ENCODE measurements at regions not wholly inside any gene's neighbourhood (a gene's known extent, or its start where the extent isn't known, plus 50 kb on each side); places are given as distances from the start of the nearest gene placed in this dataset.

GRCh38 chr3:40628984-40629383 is 104.2 kb downstream of the ZNF621 start:
- in situ Hi-C loops (cut with HindIII; ENCODE audit: low pct_unique_long_range_greater_than_20kb, low sequenced_read_pairs): no loop called here
- DNase-seq (ENCODE audit: low read depth, low spot score): no peak

GRCh38 chr3:40631341-40631995 is 106.7 kb downstream of the ZNF621 start:
- no peak for DNase-seq (ENCODE audit: low read depth, low spot score)
- in situ Hi-C loops (cut with HindIII; ENCODE audit: low pct_unique_long_range_greater_than_20kb, low sequenced_read_pairs): no loop called here

DNA sequence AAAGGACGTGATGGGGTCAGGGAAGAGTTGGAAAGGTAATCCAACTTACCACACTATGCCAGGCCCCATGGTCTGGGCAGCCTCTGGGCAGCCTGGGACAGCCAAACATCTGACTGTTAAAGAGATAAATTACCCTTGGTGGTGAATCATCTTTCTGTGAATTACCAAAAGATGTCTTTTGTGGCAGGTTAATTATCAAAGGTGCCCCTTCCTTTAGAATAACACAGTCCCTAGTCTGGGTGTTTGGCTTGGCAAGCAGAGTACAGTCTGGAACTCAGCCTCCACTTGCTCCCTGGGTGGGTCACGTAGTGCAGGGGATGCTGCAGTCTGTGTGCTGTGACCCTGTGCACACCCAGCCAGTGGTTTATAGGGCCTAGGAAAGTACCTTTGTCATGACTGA is 113.1 kb downstream of the ZNF621 start:
- in situ Hi-C loops (cut with HindIII; ENCODE audit: low pct_unique_long_range_greater_than_20kb, low sequenced_read_pairs): no loop called here

DNA sequence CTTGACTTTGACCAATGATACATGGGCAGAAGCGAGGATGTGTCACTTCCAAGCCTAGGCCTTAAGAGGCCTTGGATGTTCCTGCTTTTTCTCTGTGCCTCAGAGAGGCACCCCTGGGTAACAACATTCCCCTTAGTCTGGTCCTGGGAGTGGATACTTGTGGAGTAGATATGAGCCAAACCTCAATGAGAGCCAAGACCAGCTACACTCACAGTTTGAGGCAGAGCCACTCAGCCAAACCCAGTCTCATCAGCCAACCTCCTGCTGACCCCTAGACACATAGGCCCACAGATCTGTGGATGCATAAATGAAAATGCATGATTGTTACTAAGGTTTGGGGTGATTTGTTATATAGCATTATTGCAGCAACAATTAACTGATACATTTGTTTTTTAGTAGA is 114.2 kb downstream of the ZNF621 start:
- DNase-seq (ENCODE audit: low read depth, low spot score): no peak
- in situ Hi-C loops (cut with HindIII; ENCODE audit: low pct_unique_long_range_greater_than_20kb, low sequenced_read_pairs): no loop called here

More for the DNA sequence above, 113.1 kb downstream of the ZNF621 start:
- DNase-seq (ENCODE audit: low read depth, low spot score): no peak

GRCh38 chr3:40642812-40643211 is 118.1 kb downstream of the ZNF621 start:
- no peak for DNase-seq (ENCODE audit: low read depth, low spot score)
- in situ Hi-C loops (cut with HindIII; ENCODE audit: low pct_unique_long_range_greater_than_20kb, low sequenced_read_pairs): no loop called here

DNA sequence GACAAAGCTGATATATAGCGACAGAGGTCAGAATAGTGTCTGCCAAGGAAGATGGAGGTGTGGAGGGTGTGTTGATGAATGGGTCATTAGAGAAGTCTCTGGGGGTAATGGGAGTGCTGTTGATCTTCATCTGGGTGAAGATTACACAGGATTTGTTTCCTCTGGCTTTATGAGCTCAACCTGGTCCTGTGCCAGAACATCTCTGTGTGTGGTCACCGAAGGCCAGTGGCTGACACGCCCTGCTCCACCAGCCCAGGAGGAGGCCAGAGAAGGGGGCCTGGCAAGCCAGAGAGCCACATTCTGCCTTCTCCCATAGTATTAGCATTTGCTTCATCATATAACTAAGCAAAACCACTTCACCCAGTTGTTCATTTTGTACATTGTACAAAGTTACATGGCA is 121.1 kb downstream of the ZNF621 start:
- in situ Hi-C loops (cut with HindIII; ENCODE audit: low pct_unique_long_range_greater_than_20kb, low sequenced_read_pairs): no loop called here
- no peak for DNase-seq (ENCODE audit: low read depth, low spot score)

DNA sequence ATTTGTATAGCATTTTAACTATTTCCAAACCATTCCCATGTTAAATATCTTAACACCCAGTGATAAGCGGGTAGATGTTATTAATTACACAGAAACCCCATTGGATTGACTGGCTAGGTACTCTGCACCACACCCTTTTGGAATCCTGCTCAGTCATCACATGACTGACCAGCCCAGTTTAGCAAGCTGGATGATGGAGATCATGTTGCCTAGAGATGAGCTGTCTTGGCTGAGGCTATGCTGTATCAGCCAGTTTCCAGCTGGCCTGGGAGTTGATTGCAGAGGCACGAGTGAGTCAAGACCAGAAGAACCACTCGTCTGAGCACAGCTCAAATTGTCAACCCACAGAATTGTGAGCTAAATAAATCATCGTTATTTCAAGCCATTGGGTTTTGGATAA is 124.6 kb downstream of the ZNF621 start:
- no peak for DNase-seq (ENCODE audit: low read depth, low spot score)
- in situ Hi-C loops (cut with HindIII; ENCODE audit: low pct_unique_long_range_greater_than_20kb, low sequenced_read_pairs): no loop called here

DNA sequence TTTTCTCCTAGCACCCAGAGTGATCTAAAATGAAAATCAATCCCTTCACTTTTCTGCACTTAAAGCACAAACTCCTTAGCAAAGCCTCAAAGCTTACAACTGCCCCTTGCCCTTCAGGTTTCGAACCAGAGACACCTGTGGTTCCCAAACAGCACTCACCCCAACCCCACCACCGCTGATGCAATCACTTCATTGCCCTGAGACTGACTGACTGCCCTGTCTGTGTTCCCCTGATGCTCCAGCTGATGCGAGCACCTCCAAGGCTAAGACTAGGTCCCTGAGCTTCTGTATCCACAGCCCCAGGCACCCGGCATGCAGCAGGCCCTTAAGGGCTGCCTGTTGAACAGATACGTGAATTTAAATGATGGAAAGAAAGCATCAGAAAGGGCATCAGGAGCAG is 127.3 kb downstream of the ZNF621 start:
- in situ Hi-C loops (cut with HindIII; ENCODE audit: low pct_unique_long_range_greater_than_20kb, low sequenced_read_pairs): no loop called here

DNA sequence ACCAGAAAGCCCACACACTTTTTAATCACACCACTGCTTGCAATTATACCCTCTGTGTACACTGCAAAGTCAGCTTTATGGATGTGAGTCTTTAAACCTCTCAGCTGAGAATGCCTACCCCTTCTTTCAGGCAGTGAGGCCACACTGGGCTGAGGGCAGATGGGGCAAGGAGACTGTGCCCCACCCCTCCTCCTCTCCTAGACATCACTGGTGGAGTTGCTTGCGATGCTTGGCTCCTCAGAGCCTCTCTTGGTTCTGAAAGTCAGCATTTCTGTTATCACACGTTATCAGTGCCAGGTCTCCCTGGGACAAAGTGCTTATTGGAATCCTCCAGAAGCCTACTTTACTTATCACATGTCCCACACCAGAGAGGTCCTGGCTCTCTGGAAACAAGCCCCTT is 128.2 kb downstream of the ZNF621 start:
- no peak for DNase-seq (ENCODE audit: low read depth, low spot score)
- in situ Hi-C loops (cut with HindIII; ENCODE audit: low pct_unique_long_range_greater_than_20kb, low sequenced_read_pairs): no loop called here

More for the DNA sequence above, 127.3 kb downstream of the ZNF621 start:
- DNase-seq (ENCODE audit: low read depth, low spot score): no peak

- no peak for DNase-seq (ENCODE audit: low read depth, low spot score)
- in situ Hi-C loops (cut with HindIII; ENCODE audit: low pct_unique_long_range_greater_than_20kb, low sequenced_read_pairs): no loop called here
Observed at GRCh38 chr3:40653878-40654277, 129.1 kb downstream of the ZNF621 start.

- in situ Hi-C loops (cut with HindIII; ENCODE audit: low pct_unique_long_range_greater_than_20kb, low sequenced_read_pairs): no loop called here
- no peak for DNase-seq (ENCODE audit: low read depth, low spot score)
Observed at GRCh38 chr3:40655551-40655950, 130.8 kb downstream of the ZNF621 start.

DNA sequence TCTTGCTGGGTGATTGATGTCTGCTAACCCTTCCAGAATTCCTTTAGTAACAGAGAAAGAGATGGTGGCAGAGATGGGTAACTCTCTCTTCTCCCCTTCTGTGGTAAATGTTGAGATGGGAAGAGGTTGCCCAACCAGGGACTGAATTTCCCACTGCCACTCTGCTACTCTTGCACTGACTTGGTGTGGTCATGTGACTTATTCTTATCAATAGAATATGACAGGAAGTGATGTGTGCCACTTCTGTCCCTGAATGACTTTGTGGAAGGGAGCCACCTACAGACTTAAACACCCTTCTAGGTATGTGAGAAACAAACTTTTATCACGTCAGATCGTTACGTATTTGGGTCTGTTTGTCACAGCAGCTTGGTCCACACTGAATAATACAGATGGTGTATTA is 132.9 kb downstream of the ZNF621 start:
- DNase-seq (ENCODE audit: low read depth, low spot score): no peak
- in situ Hi-C loops (cut with HindIII; ENCODE audit: low pct_unique_long_range_greater_than_20kb, low sequenced_read_pairs): no loop called here

- DNase-seq (ENCODE audit: low read depth, low spot score): no peak
- in situ Hi-C loops (cut with HindIII; ENCODE audit: low pct_unique_long_range_greater_than_20kb, low sequenced_read_pairs): no loop called here
Observed at GRCh38 chr3:40658305-40658704, 133.5 kb downstream of the ZNF621 start.

GRCh38 chr3:40660554-40660953 is 135.8 kb downstream of the ZNF621 start:
- in situ Hi-C loops (cut with HindIII; ENCODE audit: low pct_unique_long_range_greater_than_20kb, low sequenced_read_pairs): no loop called here
- no peak for DNase-seq (ENCODE audit: low read depth, low spot score)

GRCh38 chr3:40661284-40661683 is 136.5 kb downstream of the ZNF621 start:
- DNase-seq (ENCODE audit: low read depth, low spot score): no peak
- in situ Hi-C loops (cut with HindIII; ENCODE audit: low pct_unique_long_range_greater_than_20kb, low sequenced_read_pairs): no loop called here

GRCh38 chr3:40663280-40663679 is 138.5 kb downstream of the ZNF621 start:
- in situ Hi-C loops (cut with HindIII; ENCODE audit: low pct_unique_long_range_greater_than_20kb, low sequenced_read_pairs): no loop called here
- DNase-seq (ENCODE audit: low read depth, low spot score): no peak

DNA sequence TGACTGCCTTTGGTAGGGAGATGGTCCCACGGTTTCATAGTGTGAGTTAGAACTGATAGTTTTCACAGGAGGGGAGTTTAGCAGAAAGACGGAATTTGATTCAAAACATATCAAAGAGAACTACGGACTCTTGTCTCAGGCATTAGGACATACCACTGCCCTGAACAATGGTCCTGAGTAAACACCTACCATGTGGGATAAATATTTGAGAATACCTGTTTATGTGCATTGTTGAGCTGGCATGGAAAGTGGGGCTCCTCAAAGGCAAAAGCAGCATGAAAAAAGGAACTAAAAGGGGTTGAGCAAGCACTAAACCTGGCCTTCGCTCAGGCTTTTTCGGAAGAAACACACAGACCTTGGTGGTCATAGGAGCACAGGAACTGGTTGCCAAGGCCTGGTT is 144.4 kb downstream of the ZNF621 start:
- in situ Hi-C loops (cut with HindIII; ENCODE audit: low pct_unique_long_range_greater_than_20kb, low sequenced_read_pairs): no loop called here
- no peak for DNase-seq (ENCODE audit: low read depth, low spot score)

- in situ Hi-C loops (cut with HindIII; ENCODE audit: low pct_unique_long_range_greater_than_20kb, low sequenced_read_pairs): no loop called here
- DNase-seq (ENCODE audit: low read depth, low spot score): no peak
Observed at GRCh38 chr3:40672861-40673260, 148.1 kb downstream of the ZNF621 start.

DNA sequence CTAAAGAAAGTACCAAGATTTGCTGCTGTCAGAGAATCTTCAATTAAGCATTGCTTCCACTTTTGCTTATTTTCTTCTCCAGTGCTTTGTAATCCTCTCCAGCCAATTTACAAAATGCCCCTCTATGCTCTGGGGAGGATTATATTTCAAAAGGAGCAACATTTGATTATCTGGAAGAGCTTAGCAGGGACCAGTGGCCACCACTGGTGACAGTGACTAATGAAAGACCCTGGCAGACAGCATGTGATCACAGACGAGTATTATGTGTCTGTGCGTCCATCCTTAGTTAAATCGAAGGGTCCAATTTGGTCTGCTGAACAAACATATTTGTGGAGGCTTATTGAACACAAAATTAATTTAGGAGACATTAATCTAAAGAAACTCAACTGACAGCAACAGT is 152.6 kb downstream of the ZNF621 start:
- in situ Hi-C loops (cut with HindIII; ENCODE audit: low pct_unique_long_range_greater_than_20kb, low sequenced_read_pairs): no loop called here
- no peak for DNase-seq (ENCODE audit: low read depth, low spot score)

DNA sequence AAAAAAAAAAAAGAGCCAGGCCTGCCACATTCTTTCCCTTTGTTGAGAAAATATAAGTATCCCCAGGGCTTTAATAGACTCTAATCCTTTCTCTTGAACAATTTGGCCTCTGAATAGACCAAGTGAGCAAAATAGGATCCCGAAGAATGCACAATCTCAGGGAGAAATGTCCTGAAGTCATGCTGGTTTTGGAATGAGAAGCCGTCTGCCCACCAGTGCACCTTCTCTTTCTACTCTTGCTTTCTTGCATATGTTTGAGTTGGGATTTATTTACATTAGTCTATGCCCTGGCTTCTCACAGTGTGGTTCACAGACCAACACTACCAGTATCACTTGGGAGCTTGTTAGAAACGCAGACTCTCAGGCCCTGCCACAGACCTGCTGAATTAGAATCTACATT is 153.0 kb downstream of the ZNF621 start:
- no peak for DNase-seq (ENCODE audit: low read depth, low spot score)
- in situ Hi-C loops (cut with HindIII; ENCODE audit: low pct_unique_long_range_greater_than_20kb, low sequenced_read_pairs): no loop called here
